Cardiac fibroblast (primary cell): ENCODE measurements at regions not wholly inside any gene's neighbourhood (a gene's known extent, or its start where the extent isn't known, plus 50 kb on each side); places are given as distances from the start of the nearest gene placed in this dataset.
"Not testable (repeated sequence)": the region's sequence is repeated elsewhere in the genome, so short reads cannot be mapped to it uniquely, and the experiment has no call there.

ENCODE experiments used
- DNase-seq, 2 donors: peaks; one replicate each; pipeline versions ENCODE4 v3.0.0 to v3.0.0-alpha.2; 2010; ENCODE audit warnings: low read depth in 2 of 2
- H3K4me3 ChIP-seq, 2 donors: replicated peaks in 1 of 2; 1 replicate in 1 of 2; 2 replicates in 1 of 2; pipeline ENCODE4 v1.5.1; 2011; ENCODE audit warnings: low read depth in 2 of 2, low read length in 2 of 2, mild to moderate bottlenecking in 2 of 2, moderate library complexity in 1 of 2
- CTCF ChIP-seq: IDR thresholded peaks from one replicate; pipeline ENCODE4 v1.5.1; 2011; ENCODE audit warnings: low read depth, mild to moderate bottlenecking, low read length, inconsistent platforms

- DNase-seq, result no peak
- TF ChIP-seq CTCF, result no peak
- no peak overlapping the region for H3K4me3 ChIP-seq
These were observed 92.3 kb upstream of the CD44 start for GRCh38 chr11:35046681-35047080.

- no peak overlapping the region for H3K4me3 ChIP-seq
- no peak for TF ChIP-seq CTCF
- DNase-seq, result no peak
These were observed 91.8 kb upstream of the CD44 start for GRCh38 chr11:35047179-35047578.

GRCh38 chr11:35047769-35048168 lies 91.2 kb upstream of the CD44 start:
- DNase-seq, result no peak
- H3K4me3 ChIP-seq, result no peak overlapping the region
- no peak for TF ChIP-seq CTCF

GRCh38 chr11:35048346-35048745 lies 90.6 kb upstream of the CD44 start:
- not testable (repeated sequence) for H3K4me3 ChIP-seq

GRCh38 chr11:35049859-35050531 lies 89.0 kb upstream of the CD44 start:
- DNase-seq, result no peak
- no peak for TF ChIP-seq CTCF
- H3K4me3 ChIP-seq, result no peak overlapping the region

More at GRCh38 chr11:35048346-35048745, 90.6 kb upstream of the CD44 start:
- DNase-seq, result not testable (repeated sequence)

GRCh38 chr11:35050541-35050995 lies 88.4 kb upstream of the CD44 start:
- DNase-seq, result no peak
- no peak for TF ChIP-seq CTCF
- H3K4me3 ChIP-seq, result no peak overlapping the region

- H3K4me3 ChIP-seq, result no peak overlapping the region
- no peak for TF ChIP-seq CTCF
- peak in 1 of 2 donors; percentile 37 for DNase-seq
These were observed 82.4 kb upstream of the CD44 start for GRCh38 chr11:35056391-35057093.
